Smooth muscle cell (in vitro differentiated cells): ENCODE measurements at regions not wholly inside any gene's neighbourhood (a gene's known extent, or its start where the extent isn't known, plus 50 kb on each side); places are given as distances from the start of the nearest gene placed in this dataset.
"Not testable (repeated sequence)": the region's sequence is repeated elsewhere in the genome, so short reads cannot be mapped to it uniquely, and the experiment has no call there.

Source experiments
- DNase-seq: peaks from one replicate; lab custom pipeline; 2025; ENCODE audit not compliant: unreplicated experiment; lab: John Stamatoyannopoulos, UW
- H2AFZ ChIP-seq: fragments of 200-600 bp; sonication (generic); 2 replicates; pipeline ENCODE4 v1.6.0; 2016; ENCODE audit warnings: antibody characterized with exemption, low read depth, mild to moderate bottlenecking
- H3F3A ChIP-seq: fragments of 200-600 bp; sonication (generic); 2 replicates; pipeline ENCODE4 v1.6.0; 2017; ENCODE audit warnings: antibody characterized with exemption, low read depth
- H3K27ac ChIP-seq: fragments of 200-600 bp; sonication (generic); 2 replicates; pipeline ENCODE4 v1.5.1; 2016; ENCODE audit warnings: low read depth, mild to moderate bottlenecking
- H3K27me3 ChIP-seq: fragments of 200-600 bp; sonication (generic); 2 replicates; pipeline ENCODE4 v1.6.1; 2016; ENCODE audit warnings: low read depth, mild to moderate bottlenecking
- H3K36me3 ChIP-seq: fragments of 200-600 bp; sonication (generic); 2 replicates; pipeline ENCODE4 v1.5.1; 2016; ENCODE audit warnings: low read depth
- H3K4me1 ChIP-seq: fragments of 200-600 bp; sonication (generic); 2 replicates; pipeline ENCODE4 v1.5.1; 2016; ENCODE audit warnings: low read depth
- H3K4me2 ChIP-seq: fragments of 200-600 bp; sonication (generic); 2 replicates; pipeline ENCODE4 v1.6.0; 2016; ENCODE audit warnings: mild to moderate bottlenecking
- H3K4me3 ChIP-seq: fragments of 200-600 bp; sonication (generic); 2 replicates; pipeline ENCODE4 v1.5.1; 2016; ENCODE audit warnings: mild to moderate bottlenecking
- H3K79me2 ChIP-seq: fragments of 200-600 bp; sonication (generic); 2 replicates; pipeline ENCODE4 v1.6.0; 2016; ENCODE audit warnings: low read depth, mild to moderate bottlenecking
- H3K9ac ChIP-seq: fragments of 200-600 bp; sonication (generic); 2 replicates; pipeline ENCODE4 v1.6.0; 2016; ENCODE audit warnings: low read depth
- H3K9me3 ChIP-seq: fragments of 200-600 bp; sonication (generic); replicated peaks from 2 replicates; pipeline ENCODE4 v1.5.1; 2016; ENCODE audit warnings: low read depth
- H4K20me1 ChIP-seq: fragments of 200-600 bp; sonication (generic); 2 replicates; pipeline ENCODE4 v1.6.0; 2016; ENCODE audit warnings: low read depth
- WGBS: methylation state at CpG from one replicate; pipeline ENCODE4 v1.1.7; 2016; ENCODE audit warnings: low lambda C conversion rate; 5-methylcytosine and 5-hydroxymethylcytosine counted together

GRCh38 chr21:5115646-5116343 is 5405.6 kb upstream of the TPTE start:
- 89% methylated on average over 13 of the region's 24 CpGs for WGBS

DNA sequence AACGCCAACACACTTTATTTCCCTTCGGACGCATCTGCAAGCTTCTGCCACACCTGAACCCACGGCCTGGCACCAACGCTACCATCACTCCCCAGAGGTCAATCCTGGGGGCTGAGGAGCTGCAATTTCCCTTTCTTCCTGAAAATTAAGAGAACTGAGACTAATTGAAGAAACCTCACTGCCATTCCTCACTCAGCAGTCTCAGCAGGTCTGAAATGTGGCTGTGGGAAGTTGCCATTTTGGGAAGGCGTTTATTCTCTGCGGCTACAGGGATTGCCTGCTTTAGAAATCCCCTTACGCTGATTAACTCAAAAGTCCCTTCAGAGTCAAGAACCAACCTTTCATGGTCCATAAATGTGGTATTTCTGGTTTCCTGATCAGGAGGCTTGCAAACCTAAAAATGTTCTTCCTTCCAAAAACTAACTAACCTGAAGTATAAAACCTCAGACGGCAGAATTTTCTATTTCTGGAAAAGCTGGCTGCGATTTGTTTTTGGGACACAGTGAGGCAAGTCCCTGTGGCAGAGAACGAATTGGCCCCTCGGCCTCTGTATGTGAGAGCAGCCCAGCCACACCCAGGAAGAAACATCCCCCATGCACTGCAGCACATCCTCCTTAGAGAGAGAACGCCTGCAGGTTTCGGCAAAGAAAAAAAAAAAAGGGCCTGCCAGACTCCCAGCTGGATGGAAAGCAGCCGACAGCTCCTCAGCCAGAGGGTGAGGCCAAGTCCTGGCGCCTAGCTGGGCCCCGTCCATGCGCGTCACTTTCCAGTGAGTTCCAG is 5404.8 kb upstream of the TPTE start:
- 94% methylated on average over 2 of the region's 19 CpGs for WGBS
- not testable (repeated sequence) for H2AFZ ChIP-seq, H3F3A ChIP-seq, H3K27me3 ChIP-seq, H3K4me1 ChIP-seq, DNase-seq, H3K4me2 ChIP-seq, H4K20me1 ChIP-seq, H3K4me3 ChIP-seq, H3K9ac ChIP-seq, H3K79me2 ChIP-seq, H3K36me3 ChIP-seq, H3K9me3 ChIP-seq, H3K27ac ChIP-seq

More at GRCh38 chr21:5115646-5116343, 5405.6 kb upstream of the TPTE start:
- H3K9ac ChIP-seq, H3K9me3 ChIP-seq, H2AFZ ChIP-seq, H3K79me2 ChIP-seq, H3F3A ChIP-seq, H3K4me3 ChIP-seq, DNase-seq, H3K27ac ChIP-seq, H3K4me1 ChIP-seq, H3K4me2 ChIP-seq, H4K20me1 ChIP-seq, H3K27me3 ChIP-seq, H3K36me3 ChIP-seq: not testable (repeated sequence)

DNA sequence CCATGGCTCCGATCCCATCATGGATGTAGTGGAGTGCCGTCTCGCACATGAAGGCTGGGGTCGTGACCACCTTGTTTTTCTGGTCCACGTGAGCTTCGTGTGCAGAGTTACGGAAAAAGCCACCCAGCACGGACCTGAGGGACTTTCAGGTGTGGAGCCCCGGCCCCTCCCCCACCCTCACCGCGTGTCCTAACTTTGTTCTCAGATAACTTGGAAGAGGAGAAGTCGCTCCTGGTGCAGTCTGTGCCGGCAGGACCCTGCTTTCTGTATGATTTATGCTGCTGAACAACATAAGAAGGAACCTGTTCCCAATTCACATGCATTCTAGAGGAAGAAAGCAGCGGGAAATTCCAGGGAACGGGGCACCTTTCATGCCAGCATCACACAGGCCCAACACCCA is 5404.2 kb upstream of the TPTE start:
- H3K27me3 ChIP-seq, H3K27ac ChIP-seq, H3K36me3 ChIP-seq, H2AFZ ChIP-seq, H4K20me1 ChIP-seq, H3K4me1 ChIP-seq, H3K4me3 ChIP-seq, H3K9me3 ChIP-seq, DNase-seq, H3K4me2 ChIP-seq, H3K79me2 ChIP-seq, H3K9ac ChIP-seq, H3F3A ChIP-seq: not testable (repeated sequence)
- 90% methylated on average over 5 of the region's 15 CpGs for WGBS

GRCh38 chr21:5117666-5118295 is 5403.6 kb upstream of the TPTE start:
- H3K79me2 ChIP-seq, H3K4me2 ChIP-seq, H2AFZ ChIP-seq, H3K36me3 ChIP-seq, H3K4me1 ChIP-seq, DNase-seq, H4K20me1 ChIP-seq, H3K9me3 ChIP-seq, H3F3A ChIP-seq, H3K27ac ChIP-seq, H3K27me3 ChIP-seq, H3K4me3 ChIP-seq, H3K9ac ChIP-seq: not testable (repeated sequence)
- 93% methylated on average over 5 of the region's 17 CpGs for WGBS

- not testable (repeated sequence) for H2AFZ ChIP-seq, H3K9ac ChIP-seq, H3K4me2 ChIP-seq, H3K27me3 ChIP-seq, H3F3A ChIP-seq, H3K9me3 ChIP-seq, H3K4me1 ChIP-seq, H4K20me1 ChIP-seq, H3K79me2 ChIP-seq, DNase-seq, H3K27ac ChIP-seq, H3K4me3 ChIP-seq, H3K36me3 ChIP-seq
- 95% methylated on average over 4 of the region's 17 CpGs for WGBS
Measured at GRCh38 chr21:5118296-5118679, 5403.1 kb upstream of the TPTE start.

GRCh38 chr21:5119179-5119578 is 5402.2 kb upstream of the TPTE start:
- not testable (repeated sequence) for H3F3A ChIP-seq, H3K36me3 ChIP-seq, H3K4me2 ChIP-seq, H4K20me1 ChIP-seq, H3K4me1 ChIP-seq, H3K9me3 ChIP-seq, H3K9ac ChIP-seq, H2AFZ ChIP-seq, H3K79me2 ChIP-seq, H3K27ac ChIP-seq, H3K4me3 ChIP-seq, H3K27me3 ChIP-seq, DNase-seq
- 97% methylated on average over 5 of the region's 8 CpGs for WGBS

DNA sequence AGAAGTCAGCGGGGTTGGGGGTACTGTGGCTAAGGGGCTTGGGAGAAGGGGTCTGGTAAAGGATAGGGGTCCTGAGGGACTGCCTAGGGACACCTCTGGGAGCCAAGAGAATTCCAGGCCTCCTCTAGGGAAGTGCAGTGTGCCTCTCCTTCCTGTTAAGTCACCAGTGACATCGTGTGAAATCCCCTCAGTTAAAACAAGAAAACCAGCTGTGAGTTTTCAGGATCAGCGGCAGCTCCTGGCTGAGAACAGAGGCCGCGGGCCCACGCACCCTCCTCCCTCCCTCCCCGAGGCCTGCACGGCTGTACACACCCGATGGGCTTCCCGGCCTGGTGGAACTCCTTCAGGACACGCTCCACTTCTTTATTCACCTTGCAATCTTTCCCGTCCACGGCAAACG is 5400.0 kb upstream of the TPTE start:
- not testable (repeated sequence) for H3K27me3 ChIP-seq, DNase-seq, H4K20me1 ChIP-seq, H3K36me3 ChIP-seq, H3K27ac ChIP-seq, H3K4me1 ChIP-seq, H3K9ac ChIP-seq, H3K9me3 ChIP-seq, H3F3A ChIP-seq, H3K79me2 ChIP-seq, H3K4me3 ChIP-seq, H2AFZ ChIP-seq, H3K4me2 ChIP-seq
- 85% methylated on average over 6 of the region's 14 CpGs for WGBS

GRCh38 chr21:5121849-5122248 is 5399.5 kb upstream of the TPTE start:
- H3F3A ChIP-seq, H3K4me2 ChIP-seq, H2AFZ ChIP-seq, H3K4me1 ChIP-seq, H3K9ac ChIP-seq, H3K27me3 ChIP-seq, H3K9me3 ChIP-seq, H3K27ac ChIP-seq, DNase-seq, H3K36me3 ChIP-seq, H4K20me1 ChIP-seq, H3K79me2 ChIP-seq, H3K4me3 ChIP-seq: not testable (repeated sequence)
- no CpG with 5 or more reads among the region's 16 CpGs for WGBS
